ENCODE measurements at regions not wholly inside any gene's neighbourhood (a gene's known extent, or its start where the extent isn't known, plus 50 kb on each side); places are given as distances from the start of the nearest gene placed in this dataset.

DNA sequence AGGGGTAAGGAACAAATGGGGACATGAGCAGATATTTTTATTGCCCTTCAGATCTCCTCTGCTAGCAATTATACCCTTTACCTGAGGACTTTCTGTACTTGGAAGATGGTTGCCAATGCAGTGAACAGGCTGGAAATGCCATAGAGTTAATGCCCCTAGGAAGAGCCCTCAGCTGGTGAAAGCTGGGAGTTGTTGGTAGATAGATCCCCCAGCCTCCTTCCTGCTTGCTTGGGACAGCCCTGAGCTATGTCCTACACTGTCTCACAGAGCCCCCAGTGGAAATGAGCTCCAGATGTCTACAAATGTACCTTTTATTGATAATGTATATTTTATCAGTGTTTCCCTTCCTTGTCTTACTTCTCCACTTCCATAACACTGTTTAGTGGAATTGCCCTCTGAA lies 87.6 kb upstream of the PAK5 start:
- DNase-seq (no peak), ATAC-seq (no peak)
- intact Hi-C loops (cut with DNase I) = no loop called here

DNA sequence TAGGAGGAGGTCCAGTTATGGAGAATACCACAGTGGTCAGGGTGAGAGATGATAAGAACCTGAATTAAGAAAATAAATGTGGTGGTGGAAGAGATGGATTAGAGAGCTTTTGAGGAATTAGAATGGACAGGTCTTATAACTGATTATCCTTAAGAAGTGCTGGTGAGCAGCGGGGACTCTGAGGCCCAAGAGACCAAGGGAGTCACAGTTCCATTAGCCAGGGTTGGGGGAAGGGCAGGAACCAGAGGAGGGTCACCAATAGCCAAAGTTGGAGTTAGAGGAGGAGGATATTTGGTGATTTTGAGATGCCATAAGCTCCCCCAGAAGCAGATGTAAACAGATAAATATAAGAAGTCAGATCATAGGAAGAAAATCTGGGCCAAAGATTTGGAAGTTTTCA lies 87.1 kb upstream of the PAK5 start:
- intact Hi-C loops (cut with DNase I) = no loop called here
- DNase-seq (no peak), ATAC-seq (no peak)

DNA sequence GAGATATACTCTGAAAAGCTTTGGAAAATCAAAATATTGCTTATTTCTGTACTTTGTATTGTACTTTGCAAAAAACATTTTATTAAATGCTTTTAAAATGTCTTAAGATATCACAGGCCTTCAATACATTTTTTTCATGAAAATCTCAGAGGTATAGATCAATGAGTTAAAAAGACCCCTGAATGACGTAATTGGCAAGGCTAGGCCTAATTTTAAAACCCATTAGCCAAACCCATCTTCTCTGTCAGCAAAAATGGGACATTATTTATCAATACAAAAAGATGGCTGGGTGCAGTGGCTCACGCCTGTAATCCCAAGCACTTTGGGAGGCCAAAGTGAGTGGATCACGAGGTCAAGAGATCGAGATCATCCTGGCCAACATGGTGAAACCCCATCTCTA lies 84.8 kb upstream of the PAK5 start:
- intact Hi-C loops (cut with DNase I) = no loop called here
- ATAC-seq (no peak), DNase-seq (no peak)

DNA sequence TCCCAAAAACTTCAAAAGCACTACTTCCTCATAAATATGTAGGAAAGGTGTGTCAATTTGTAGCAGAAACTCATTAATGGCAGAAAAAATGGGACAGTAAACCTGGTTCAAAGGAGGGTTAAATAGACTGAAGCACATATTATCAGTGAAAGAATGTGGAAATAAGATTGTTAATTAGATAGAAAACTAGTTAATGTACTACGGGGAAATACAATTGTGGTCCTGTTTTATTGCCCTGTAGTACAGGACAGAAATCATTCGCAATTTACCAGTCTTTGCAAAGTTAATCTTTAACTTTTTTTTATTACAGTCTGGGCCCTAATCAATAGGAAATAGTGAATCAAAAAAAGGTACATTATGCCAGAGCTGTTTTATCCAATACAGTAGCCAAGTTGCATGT lies 82.0 kb upstream of the PAK5 start:
- ATAC-seq (no peak), DNase-seq (no peak)
- intact Hi-C loops (cut with DNase I) = no loop called here

DNA sequence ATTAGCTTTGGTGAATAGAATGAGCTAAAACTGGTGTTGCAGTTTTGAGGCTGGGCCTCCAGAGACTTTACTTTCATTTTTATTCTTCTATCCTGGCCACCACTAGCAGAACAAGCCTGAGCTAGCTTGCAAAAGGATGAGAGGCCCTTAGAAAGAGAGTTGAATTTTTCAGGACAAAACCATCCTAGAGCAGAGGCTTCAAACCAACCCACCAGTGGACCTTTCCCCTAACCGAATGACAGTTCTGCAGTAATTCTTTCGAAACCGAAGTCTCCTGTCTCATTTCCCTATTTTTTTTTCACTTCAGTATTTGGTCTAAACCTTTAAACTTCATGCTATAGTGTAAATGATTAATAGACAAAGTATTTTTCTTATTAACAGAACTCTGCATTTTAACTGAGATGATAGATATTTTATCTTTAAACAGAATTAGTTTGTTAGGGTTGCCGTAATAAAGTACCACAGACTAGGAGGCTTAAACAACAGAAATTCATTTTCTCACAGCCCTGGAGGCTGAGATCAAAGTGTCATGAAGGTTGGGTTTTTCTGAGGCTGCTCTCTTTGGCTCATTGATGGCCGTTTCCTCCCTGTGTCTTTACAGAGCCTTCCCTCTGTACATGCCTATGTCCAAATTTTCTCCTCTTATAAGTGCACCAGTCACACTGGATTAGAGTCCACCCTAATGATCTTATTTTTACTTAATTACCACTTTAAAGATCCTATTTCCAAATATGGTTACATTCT lies 80.6 kb upstream of the PAK5 start:
- intact Hi-C loops (cut with DNase I) = loop anchor here (10.0 kb wide), 2 partner anchors 305 to 505 kb away; no protein-coding TSS in a partner anchor
- ATAC-seq (no peak), DNase-seq (no peak)

DNA sequence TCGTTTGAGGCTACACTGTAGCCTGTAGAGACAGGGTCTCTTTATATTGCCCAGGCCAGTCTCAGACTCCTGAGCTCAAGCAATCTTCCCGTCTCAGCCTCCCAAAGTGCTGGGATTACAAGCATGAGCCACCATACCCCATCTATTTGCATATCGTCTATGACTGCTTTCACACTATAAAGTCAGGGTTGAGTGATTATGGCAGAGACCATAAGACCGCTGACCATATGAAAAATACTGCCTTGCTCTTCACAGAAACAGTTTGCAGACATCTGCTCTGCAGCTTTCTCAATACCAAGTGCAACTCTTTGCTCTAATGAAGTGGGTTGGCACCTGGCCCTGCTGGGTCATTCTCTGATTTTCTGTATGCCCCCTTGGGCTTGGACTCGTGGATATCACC lies 79.5 kb upstream of the PAK5 start:
- DNase-seq = no peak
- intact Hi-C loops (cut with DNase I) = loop anchor here (10.0 kb wide), 2 partner anchors 304 to 504 kb away; no protein-coding TSS in a partner anchor
- ATAC-seq = no peak

DNA sequence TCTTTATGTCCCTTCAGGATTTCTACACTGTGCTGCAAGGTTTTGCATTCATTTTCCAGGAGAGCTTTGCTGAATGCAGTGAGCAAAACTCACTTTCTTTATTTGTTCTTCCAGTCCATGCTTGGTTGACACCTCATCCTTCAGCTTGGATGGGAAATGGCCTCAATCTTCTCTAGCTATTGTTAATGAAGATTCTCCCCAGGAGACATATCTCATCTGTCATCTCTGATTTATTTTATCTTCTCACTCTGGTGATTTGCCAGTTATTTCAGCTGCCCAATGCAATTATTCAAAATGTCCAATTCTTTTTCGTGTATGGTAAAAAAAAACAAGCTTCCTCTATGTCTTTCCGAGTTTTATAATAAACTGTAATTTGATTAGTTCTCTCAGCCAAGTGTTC lies 77.9 kb upstream of the PAK5 start:
- DNase-seq (no peak), ATAC-seq (no peak)
- intact Hi-C loops (cut with DNase I) = loop anchor here (10.0 kb wide), 2 partner anchors 302 to 502 kb away; no protein-coding TSS in a partner anchor

DNA sequence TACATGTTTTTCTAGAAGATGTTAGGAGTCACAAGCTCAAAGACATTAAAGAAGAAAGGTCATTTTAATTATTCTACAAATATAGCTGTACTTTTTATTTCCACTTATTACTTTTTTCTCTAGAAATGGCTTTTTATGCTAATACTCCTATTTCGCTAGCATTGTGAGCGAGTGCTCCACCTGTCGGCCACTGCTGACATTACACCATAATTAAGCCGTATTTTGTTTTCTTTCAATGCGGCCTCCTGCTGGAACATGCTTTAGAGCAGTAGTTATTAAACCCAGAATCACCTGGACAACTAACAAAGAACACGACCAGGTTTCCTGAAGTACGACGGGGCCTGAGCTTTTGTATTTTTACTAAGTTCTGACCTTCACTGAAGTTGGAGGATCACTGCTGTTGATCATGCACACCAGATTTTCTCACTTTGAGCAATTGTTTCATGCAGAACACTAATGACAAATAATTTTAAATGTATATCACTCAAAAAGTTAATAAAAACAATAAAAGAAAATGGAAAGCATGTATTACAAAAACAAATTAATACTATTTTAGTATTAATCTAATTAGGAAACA lies 74.1 kb upstream of the PAK5 start:
- ATAC-seq = no peak
- peak; percentile 31 for DNase-seq
- intact Hi-C loops (cut with DNase I) = loop anchor here (1.0 to 10.0 kb wide), 3 partner anchors 296 to 498 kb away; no protein-coding TSS in a partner anchor

DNA sequence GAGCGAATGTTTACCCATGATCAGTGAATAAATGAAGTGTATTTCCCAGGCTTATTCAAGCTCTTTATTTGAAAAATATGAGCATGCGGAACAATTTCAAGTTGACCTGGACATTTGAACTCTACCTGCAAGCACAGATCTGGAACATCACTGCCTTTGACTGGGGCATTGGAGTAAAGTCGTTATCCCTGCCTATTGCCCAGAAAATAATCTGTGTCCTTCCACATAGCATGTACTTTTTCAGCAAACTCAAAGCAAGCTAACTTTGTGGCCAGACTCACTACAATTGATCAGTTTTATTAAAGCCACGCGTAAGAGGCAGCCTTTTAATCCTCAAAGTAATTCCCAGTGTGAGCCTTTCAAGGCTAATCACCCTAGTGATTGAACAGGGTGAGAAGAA lies 73.4 kb upstream of the PAK5 start:
- intact Hi-C loops (cut with DNase I) = loop anchor here (10.0 kb wide), 2 partner anchors 297 to 497 kb away; no protein-coding TSS in a partner anchor
- no peak for ATAC-seq
- no peak for DNase-seq

DNA sequence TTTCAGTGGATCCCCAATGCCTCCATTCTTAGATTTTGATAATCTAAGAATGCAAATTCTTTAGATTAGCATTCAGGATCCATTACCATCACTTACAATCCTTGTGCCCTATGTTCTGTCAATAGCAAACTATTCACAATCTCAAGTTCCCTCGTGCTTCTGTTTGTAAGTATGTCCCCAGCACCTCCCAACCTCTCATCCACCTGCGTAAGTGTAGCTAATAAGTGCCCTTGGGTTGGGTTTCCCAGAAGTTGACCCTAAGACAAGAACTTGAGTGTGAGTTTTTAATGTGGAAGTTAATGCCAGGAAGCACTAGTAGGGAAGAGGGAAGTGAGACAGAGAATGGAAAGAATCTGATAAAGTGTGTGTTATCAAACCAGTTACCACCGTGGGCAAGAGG lies 72.6 kb upstream of the PAK5 start:
- ATAC-seq (no peak), DNase-seq (no peak)
- intact Hi-C loops (cut with DNase I) = loop anchor here (10.0 kb wide), 2 partner anchors 297 to 497 kb away; no protein-coding TSS in a partner anchor

DNA sequence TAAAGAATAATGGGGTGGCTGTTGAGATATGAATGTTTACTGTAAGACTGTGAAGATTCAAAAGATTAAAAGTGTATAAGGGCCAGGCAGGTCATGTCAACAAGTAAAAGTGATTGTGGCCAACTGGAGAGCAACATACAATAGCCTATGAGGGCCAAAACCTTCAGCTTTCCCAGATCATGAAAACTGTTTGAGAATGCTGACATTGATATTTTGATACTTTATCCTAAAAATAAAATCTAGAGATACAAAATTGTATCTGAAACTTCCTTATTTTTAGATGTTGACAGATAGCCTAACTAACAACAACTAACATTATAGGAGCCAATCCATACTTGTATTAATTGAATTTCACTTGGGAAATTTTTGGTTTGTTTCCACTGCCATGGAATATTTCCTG lies 70.3 kb upstream of the PAK5 start:
- ATAC-seq = no peak
- intact Hi-C loops (cut with DNase I) = no loop called here
- DNase-seq = no peak

DNA sequence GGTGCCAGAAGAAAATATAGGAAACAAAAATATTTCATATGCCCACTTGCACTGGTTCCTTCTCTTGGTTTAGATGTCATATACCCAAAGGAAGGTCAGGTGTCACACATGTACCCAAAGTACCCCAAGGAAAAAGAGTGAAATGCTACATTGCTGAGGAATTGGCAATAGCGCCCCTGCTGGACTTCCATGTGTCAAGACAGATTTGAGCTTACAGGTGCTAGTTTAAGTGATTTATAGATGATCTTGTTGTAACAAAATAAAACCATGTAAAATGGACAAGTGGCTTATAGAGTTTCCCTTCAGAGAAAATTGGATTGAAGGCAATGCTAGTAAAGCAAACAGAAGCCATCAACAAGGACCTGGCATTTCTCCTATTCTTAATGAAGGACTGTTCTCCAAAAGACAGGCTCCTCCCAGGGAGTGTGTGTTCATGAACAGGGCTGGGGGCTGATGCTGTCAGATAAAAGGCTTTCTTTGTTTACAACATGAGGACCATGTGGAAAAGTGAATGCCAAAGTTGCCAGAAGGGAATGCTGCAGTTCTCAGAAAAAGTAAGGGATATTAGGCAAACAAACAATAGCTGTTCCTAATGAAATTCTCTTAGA lies 64.3 kb upstream of the PAK5 start:
- intact Hi-C loops (cut with DNase I) = no loop called here
- ATAC-seq (no peak), DNase-seq (no peak)

DNA sequence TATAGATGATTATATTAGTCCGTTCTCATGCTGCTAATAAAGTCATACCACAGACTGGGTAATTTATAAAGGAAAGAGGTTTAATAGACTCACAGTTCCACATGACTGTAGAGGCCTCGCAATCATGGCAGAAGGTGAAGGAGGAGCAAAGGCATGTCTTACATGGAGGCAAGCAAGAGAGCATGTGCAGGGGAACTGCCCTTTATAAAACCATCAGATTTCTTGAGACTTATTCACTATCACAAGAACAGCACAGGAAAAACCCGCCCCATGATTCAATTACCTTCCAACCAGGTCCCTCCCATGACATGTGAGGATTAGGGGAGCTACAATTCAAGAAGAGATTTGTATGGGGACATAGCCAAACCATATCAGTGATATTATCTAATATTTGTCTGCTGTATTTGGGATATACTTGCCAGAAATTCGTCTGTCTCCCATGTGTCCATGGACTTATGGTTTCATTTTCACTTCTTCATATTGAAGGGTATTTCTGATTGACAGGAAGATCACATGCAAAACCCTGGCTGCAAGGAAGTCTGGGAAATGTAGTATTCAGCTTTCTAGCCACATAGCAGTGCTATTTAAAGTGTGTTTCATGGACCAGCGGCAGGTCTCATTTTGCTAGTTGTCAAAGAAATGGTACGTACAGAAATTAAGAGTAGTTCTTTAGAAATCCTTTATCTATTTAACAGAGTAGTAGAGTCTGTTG lies 50.5 kb upstream of the PAK5 start:
- intact Hi-C loops (cut with DNase I) = no loop called here
- no peak for DNase-seq
- no peak for ATAC-seq
